B cell (primary cell): ENCODE measurements at regions not wholly inside any gene's neighbourhood (a gene's known extent, or its start where the extent isn't known, plus 50 kb on each side); places are given as distances from the start of the nearest gene placed in this dataset.
"Not testable (repeated sequence)": the region's sequence is repeated elsewhere in the genome, so short reads cannot be mapped to it uniquely, and the experiment has no call there.

Source experiments
- EZH2 ChIP-seq: IDR thresholded peaks from 2 replicates; pipeline ENCODE4 v1.6.1; 2012; ENCODE audit warnings: borderline replicate concordance, low read depth, mild to moderate bottlenecking, moderate library complexity, low read length; ENCODE audit not compliant: insufficient read depth, poor library complexity, severe bottlenecking
- TF ChIP-seq, protein P1 (sequence below): fragments of 200-600 bp; IDR thresholded peaks from one replicate; pipeline ENCODE4 v1.8.0; 2022; ENCODE audit warnings: antibody characterized with exemption, mild to moderate bottlenecking

DNA sequence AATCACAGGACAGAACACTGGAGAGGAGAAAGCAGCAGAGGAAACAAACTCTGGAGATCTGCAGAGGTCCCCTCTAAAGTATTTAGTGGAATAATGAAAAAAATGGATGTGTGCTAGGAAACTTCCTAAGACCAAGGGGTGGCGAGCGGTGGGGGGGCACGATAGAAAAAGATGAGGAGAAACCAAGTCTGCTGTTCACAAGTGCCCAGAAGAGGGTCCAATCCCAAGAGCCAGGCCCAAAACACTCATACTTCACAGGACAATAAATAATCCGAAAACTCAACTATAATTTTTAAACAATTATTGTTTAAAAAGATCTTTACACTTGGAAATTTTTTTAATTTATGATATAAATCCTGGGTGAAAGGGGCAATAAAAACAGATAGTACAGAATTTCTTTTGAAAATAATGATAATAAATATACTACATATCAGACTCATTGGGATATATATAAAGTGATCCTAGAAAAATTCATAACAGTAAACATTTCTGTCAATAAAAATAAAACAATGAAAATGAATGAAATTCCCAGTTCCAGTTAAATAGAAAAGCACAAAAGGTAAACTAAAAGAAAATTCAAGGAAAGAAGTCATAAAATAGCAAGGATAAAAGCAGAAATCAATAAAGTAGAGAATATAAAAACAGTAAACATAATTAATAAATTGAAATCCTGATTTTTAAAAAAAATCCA is 87.7 kb upstream of the CCT8L2 start:
- TF ChIP-seq, protein P1, sequence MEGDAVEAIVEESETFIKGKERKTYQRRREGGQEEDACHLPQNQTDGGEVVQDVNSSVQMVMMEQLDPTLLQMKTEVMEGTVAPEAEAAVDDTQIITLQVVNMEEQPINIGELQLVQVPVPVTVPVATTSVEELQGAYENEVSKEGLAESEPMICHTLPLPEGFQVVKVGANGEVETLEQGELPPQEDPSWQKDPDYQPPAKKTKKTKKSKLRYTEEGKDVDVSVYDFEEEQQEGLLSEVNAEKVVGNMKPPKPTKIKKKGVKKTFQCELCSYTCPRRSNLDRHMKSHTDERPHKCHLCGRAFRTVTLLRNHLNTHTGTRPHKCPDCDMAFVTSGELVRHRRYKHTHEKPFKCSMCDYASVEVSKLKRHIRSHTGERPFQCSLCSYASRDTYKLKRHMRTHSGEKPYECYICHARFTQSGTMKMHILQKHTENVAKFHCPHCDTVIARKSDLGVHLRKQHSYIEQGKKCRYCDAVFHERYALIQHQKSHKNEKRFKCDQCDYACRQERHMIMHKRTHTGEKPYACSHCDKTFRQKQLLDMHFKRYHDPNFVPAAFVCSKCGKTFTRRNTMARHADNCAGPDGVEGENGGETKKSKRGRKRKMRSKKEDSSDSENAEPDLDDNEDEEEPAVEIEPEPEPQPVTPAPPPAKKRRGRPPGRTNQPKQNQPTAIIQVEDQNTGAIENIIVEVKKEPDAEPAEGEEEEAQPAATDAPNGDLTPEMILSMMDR: not testable (repeated sequence)
- not testable (repeated sequence) for TF ChIP-seq EZH2
